Activated CD4-positive, alpha-beta T cell treated with anti-CD3 and anti-CD28 coated beads, Interleukin-2, amount 50 U/mL, for 24 hours (primary cell): ENCODE measurements at regions not wholly inside any gene's neighbourhood (a gene's known extent, or its start where the extent isn't known, plus 50 kb on each side); places are given as distances from the start of the nearest gene placed in this dataset.

Experiments used
- DNase-seq, 2 donors: peaks; one replicate each; pipeline ENCODE4 v3.0.0-alpha.2; 2020; ENCODE audit warnings: low read depth in 1 of 2, low spot score in 1 of 2

DNA sequence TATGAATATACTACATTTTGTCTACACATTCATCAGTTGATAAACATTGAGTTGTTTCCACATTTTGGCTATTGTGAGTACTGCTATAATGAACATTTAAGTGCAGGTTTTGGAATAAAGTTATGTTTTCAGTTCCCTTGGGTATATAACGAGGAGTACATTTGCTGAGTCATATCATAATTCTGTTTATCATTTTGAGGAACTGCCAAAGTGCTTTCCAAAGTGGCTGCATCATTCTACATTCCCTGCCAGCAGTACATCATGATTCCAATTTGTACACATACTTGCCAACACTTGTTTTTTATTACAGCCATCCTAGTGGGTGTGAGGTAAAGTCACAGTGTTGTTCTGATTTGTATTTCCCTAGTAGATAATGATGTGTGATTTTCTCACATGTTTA is 1458.6 kb upstream of the TENM4 start:
- DNase-seq, result no peak

DNA sequence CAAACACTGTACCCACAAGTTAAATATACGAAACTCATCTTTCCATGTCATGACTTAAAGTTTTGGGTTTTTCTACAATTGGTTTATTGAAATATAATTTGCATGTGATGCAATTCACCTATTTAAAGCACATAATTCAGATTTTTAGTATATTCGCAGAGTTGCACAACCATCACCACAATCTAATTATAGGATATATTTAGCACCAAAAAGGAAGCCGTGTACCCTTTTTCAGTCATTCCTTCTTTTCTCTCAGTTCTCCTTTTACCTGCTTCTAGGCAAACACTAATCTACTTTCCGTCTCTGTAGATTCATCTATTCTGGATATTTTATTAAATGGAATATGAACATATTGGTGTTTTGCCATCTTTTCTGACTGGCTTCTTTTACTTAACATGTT is 1458.1 kb upstream of the TENM4 start:
- DNase-seq, result no peak

DNA sequence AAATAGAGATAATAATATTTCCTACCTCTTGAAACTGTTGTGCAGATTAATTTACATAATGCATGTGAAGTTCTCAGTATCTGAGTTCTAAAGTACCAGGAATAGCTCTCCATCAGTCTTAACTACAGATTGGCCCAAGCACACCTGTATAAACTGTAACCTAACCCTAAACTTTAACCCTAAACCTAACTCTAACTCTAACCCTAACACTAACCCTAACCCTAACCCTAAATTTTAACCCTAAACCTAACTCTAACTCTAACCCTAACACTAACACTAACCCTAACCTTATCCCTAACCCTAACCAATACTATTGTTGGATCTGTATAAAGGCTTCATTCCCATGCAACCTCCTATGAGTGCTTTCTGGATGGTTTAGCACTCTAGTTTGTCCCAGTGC is 1445.9 kb upstream of the TENM4 start:
- no peak for DNase-seq

DNA sequence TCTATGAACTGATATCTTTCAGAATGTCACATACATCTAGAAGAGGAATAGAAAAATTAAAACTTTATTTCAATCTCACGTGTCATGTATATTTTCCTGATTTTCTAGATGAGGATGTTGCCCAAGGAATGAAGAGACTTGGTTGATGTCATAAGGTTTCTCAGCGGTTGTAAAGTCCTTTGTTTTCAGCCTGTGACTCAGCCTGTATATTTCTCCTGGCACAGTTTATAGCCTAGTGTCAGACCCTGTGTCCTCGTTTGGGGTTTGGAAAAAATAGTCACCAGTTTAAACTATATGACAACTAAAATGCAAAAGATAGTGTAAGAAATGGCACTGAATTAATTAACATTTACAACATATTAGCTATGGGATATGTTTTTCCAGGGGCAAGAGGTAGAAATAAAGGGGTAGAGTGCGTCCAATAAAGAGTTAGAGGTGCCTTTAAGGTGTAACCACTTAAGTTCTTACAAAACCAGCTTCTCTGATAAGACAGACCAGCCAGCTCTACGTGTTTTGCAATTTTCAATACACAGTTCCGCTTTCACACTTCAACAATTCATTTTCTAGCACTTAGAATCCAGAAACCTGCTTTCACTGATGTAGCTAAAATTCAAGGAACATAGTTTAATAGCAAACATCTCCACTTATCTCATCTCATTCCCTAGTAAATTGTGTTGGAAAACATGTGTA is 1432.6 kb upstream of the TENM4 start:
- DNase-seq, result no peak

DNA sequence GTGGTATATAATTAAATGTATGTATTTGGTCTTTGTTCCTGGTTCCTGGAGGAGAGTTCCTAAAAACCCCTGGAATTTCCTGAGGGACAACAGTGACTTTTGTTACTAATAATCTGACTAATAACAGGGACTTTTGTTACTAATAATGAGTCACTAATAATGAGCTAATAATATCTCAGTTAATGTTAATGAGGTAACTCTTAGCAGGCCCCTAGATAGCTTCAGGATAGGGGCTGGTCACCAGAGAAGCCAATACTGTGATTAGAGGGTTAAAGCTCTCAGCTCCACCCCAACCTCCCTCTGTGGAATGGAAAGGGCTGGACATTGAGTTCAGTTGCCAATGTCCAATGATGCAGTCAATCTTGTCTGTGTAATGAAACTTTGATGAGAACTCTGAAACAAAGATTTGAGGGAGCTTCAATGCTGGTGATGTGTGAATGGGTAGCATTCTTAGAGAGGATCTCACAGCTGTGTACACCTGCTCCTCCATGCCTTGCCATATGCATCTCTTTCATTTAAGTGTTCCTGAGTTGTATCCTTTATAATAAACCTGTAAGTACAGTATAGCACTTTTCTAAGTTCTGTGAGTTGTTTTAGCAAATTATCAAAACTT is 1431.4 kb upstream of the TENM4 start:
- no peak for DNase-seq

DNA sequence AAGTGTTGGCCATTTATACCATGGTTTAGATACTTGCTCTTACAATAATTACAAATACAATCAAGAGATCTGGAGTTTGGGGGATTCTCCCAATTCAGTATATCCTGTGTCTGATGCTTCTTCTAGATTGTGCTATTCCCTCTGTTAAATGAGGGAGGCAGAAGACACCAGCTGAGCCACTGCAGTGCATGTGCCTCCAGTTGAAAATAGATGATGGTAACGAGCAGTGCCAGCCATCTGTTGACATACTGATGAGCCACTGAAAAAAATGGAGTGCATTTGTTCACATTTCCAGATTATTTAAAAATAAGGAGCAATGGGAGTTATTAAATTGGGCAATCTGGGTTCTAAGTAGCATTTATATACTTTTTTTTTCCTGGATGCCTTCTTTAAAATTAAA is 1428.0 kb upstream of the TENM4 start:
- no peak for DNase-seq

- no peak for DNase-seq
These were observed 1421.2 kb upstream of the TENM4 start for GRCh38 chr11:80862011-80862410.

- no peak for DNase-seq
These were observed 1420.4 kb upstream of the TENM4 start for GRCh38 chr11:80861193-80861592.

DNA sequence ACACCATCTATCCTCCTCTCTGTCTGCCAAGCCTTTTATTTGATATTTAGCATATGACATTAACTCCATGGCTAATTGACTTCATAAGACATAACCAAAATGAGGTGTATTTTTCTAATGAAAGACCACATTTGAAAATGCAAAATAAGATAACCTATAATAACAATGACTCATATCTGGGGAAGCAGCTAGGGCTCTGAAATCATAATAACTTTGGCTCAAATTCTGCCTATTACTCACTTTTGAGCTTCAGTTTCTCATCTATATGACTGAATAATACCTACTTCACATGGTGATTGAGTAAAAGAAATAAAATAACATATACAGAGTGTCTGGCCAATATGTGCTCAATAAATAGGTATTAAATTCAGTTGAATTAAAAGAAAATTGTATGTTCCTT is 1419.8 kb upstream of the TENM4 start:
- no peak for DNase-seq

DNA sequence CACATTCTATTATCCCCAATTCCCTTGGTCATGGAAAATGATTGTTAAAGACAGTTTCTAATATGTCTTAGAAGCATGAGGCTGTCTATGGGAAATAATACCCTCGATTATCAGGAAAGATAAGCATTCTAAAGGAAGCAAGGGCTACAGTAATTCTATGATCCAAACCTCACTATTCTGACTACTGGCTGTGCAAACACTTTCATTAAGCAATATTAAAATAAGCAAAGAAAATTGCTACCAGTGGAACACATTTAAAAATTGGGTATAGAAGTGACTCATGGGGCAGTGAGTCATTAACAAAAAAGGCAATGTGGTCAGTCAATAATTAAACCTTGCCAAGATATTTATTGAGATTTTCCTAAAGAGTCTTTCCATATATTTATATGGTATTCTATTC is 1415.2 kb upstream of the TENM4 start:
- no peak for DNase-seq

DNA sequence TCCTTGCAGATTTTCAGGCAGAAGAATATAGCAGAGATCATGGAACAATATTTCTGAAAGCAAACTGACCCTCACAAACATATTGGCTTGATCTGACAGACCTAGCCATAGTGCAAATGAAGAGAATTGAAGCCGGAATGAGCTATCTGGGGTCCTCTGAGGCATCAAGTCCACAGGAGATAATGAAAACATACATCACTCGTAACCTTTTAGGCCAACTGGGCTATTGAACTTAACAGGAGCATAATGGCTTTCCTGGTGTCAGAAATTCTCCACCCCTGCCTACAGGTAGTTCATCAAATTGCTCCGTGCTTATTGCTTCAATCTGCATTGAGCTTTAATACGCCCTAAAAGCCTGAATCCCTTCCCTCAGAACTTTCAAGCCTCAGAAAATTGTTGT is 1414.6 kb upstream of the TENM4 start:
- no peak for DNase-seq

GRCh38 chr11:80849253-80849652 is 1408.4 kb upstream of the TENM4 start:
- DNase-seq, result no peak

DNA sequence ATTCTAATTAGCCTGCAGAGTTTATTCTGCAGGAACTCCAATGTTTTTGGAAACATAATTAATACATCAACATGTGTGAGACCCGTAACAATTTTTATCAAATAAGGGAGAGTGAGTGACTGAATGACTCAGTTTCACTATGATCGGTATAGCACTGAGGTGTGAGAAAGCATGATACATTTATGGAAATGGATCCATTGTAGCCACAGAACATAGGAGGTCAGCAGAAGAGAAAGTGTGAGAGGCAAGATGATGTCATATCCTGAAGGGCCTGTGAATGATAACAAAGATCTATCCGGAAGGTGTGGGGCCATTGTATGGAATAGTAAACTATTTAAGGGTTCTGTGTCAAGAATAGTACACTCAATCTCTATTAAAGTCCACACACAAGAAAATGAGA is 1406.1 kb upstream of the TENM4 start:
- no peak for DNase-seq

- no peak for DNase-seq
These were observed 1405.6 kb upstream of the TENM4 start for GRCh38 chr11:80846442-80846841.

DNA sequence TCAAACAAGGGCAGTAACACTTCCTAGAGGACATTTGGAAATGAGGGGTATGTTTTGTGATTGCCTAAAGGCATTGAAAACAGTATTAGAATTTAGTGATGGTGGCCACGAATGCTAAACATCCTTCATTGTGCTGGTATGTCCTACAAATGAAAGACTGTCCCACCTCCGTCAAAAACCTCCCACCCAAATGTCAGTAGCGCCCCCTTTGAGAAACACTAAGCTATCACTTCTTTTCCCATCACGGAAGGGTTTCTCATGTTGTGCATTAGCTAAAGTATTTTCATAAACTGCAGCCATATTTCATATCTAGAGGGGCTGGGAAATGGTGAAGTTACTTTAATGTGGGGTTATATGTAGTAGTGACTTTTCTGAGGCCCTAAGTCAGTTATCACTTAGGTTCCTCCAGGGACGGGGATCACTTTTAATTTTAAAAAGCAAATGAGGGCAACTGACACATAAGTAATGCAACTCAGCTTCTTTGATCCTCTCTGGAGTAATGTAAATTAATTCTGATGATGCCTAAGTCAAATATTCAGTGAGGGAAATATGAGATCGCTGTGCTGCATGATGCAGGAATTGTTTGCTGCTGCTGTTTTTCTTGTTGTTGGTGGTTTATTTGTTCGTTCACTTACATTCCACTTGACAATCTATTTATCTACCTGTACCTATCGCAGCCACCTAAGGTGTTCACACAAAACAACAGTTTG is 1403.4 kb upstream of the TENM4 start:
- DNase-seq, result no peak

DNA sequence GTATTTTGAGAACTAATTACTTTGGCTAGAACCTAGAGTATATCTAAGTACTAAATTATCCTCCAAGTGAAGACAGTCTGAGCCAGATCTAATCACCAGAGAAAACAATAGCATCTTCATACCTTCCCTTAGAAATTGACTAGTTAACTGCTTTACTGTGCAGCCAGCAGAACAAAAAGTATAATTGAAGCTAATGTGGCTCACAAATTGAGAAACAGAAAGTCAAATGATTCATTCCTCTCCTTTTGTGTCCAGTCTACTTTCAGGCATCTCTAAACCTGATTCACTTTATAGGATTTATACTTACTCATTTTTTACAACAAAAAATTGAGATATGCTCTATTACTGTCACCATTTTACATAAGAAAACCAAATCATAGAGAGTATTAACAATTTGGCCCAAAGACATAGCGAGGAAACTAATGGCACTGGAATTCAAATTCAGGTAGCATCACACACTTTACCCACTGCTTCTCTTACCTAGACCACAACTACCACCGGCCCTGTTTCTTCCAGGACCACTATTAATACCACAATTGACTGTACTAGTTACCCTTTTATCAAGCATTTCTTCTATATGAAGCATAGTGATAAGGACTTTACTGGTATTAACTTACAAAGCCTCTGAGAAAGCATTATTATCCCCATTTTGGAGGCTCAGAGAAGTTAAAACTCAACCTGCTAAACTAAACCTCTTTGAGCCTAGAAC is 1402.6 kb upstream of the TENM4 start:
- no peak for DNase-seq

GRCh38 chr11:80842246-80842645 is 1401.4 kb upstream of the TENM4 start:
- no peak for DNase-seq

- no peak for DNase-seq
These were observed 1400.8 kb upstream of the TENM4 start for GRCh38 chr11:80841675-80842074.

- no peak for DNase-seq
These were observed 1397.3 kb upstream of the TENM4 start for GRCh38 chr11:80838153-80838552.

DNA sequence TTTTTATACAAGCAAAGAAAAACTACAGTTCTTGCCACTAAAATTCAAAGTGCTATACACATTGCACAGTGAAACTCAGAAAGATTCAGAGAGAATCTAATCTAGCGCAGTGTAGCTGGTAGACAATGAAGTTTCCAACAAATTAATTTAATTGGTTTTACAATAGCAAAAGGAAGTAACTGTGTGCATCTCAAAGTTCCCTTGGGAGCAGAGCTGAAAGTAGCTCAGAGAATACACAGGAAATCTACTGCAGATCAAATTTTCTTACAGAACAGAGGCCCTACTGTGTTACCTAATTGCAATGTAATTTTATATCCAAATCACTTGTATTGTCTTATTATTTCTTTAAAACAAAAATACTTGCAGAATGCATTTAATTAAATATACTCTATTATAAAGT is 1396.2 kb upstream of the TENM4 start:
- no peak for DNase-seq

DNA sequence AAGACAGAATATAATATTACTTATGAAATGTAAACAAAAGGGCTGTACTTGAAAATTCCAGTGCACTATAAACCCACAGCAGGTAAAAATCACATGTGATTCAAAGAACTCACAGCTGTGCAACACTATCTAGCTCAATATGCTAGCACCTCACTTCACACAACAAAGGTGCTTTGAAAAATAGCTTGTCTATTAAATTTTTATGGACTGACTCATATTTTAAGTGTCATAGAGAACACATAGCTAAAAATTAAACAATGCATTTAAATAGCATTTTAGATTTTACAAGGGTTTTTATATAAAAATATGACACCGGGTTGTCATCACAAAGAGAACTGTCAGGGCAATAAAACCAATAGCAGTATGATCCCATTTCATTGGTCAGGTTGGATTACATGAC is 1390.5 kb upstream of the TENM4 start:
- no peak for DNase-seq

DNA sequence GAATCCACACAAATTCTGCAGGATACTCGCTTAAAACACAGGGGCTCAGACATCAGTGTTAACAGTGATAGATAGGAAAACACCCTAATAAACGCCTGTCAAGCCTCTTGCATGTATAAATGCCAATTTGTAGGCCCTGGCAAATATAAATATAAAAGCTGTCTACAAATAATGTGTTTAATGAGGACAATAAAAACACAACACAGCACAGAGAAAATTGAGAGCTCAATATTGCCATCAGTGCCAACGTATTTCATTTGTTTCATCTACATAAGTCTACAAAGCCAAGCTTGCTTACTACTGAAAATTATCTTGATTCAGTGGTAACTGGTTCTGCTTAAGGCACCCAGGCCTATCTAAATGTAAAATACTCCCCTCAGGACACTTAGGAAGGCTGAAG is 1387.0 kb upstream of the TENM4 start:
- DNase-seq, result no peak
